CD4-positive, alpha-beta T cell (primary cell): ENCODE measurements at regions not wholly inside any gene's neighbourhood (a gene's known extent, or its start where the extent isn't known, plus 50 kb on each side); places are given as distances from the start of the nearest gene placed in this dataset.

Experiments
- ATAC-seq: fragments of 200-7000 bp; cut with Tn5 transposase; one replicate; pipeline ENCODE4 v1.10.0; 2022; ENCODE audit warnings: mild to moderate bottlenecking; ENCODE audit not compliant: poor library complexity
- CTCF ChIA-PET: fragments of 350-600 bp; sonication (Branson Sonifier 250); formaldehyde crosslinking; loops from one replicate; lab custom pipeline; 2021; ENCODE audit warnings: antibody characterized with exemption, inconsistent platforms; lab: Charles Lee
- POLR2A ChIA-PET: fragments of 350-600 bp; sonication (Branson Sonifier 250); formaldehyde crosslinking; loops from one replicate; lab custom pipeline; 2021; ENCODE audit warnings: antibody characterized with exemption, inconsistent platforms; lab: Charles Lee
- DNase-seq, 14 experiments: peaks; one replicate each; pipeline ENCODE4 v3.0.0-alpha.2; 2013 to 2020; ENCODE audit warnings: mixed read lengths in 2 of 14
- H3K27ac ChIP-seq, 2 donors: one replicate each; pipeline versions ENCODE4 v1.5.1 to v1.7.0; 2013; ENCODE audit warnings: low read length in 2 of 2, low read depth in 1 of 2, mild to moderate bottlenecking in 1 of 2
- H3K27me3 ChIP-seq, 2 experiments: 1 replicate in 1 of 2; 2 replicates in 1 of 2; pipeline versions ENCODE4 v1.6.1 to v1.7.0; 2013; ENCODE audit warnings: low read length in 2 of 2, control low read depth in 1 of 2, mild to moderate bottlenecking in 1 of 2, moderate library complexity in 1 of 2; ENCODE audit not compliant: insufficient read depth in 2 of 2, control insufficient read depth in 1 of 2
- H3K36me3 ChIP-seq: one replicate; pipeline ENCODE4 v1.6.1; 2013; ENCODE audit warnings: low read length, control low read depth; ENCODE audit not compliant: insufficient read depth
- H3K4me1 ChIP-seq: one replicate; pipeline ENCODE4 v1.6.1; 2013; ENCODE audit warnings: low read length, control low read depth; ENCODE audit not compliant: insufficient read depth
- H3K4me3 ChIP-seq: one replicate; pipeline ENCODE4 v1.5.1; 2013; ENCODE audit warnings: mild to moderate bottlenecking, low read length, moderate library complexity
- H3K9me3 ChIP-seq, 2 experiments: 1 replicate in 1 of 2; 2 replicates in 1 of 2; pipeline versions ENCODE4 v1.6.1 to v1.7.0; 2013; ENCODE audit warnings: low read length in 2 of 2, mild to moderate bottlenecking in 2 of 2, control low read depth in 1 of 2, moderate library complexity in 1 of 2; ENCODE audit not compliant: control insufficient read depth in 1 of 2, insufficient read depth in 1 of 2
- H3K27ac Mint-ChIP-seq: one replicate; pipeline ENCODE4 v1.8.0; 2020; ENCODE audit warnings: mixed read lengths
- H3K27me3 Mint-ChIP-seq: one replicate; pipeline ENCODE4 v1.8.0; 2021; ENCODE audit warnings: mixed read lengths
- H3K36me3 Mint-ChIP-seq: one replicate; pipeline ENCODE4 v1.8.0; 2021; ENCODE audit warnings: low read depth, mixed read lengths
- H3K4me1 Mint-ChIP-seq: one replicate; pipeline ENCODE4 v1.8.0; 2021; ENCODE audit warnings: low read depth, mixed read lengths
- H3K4me3 Mint-ChIP-seq: one replicate; pipeline ENCODE4 v1.8.0; 2020; ENCODE audit warnings: mild to moderate bottlenecking, mixed read lengths
- H3K9me3 Mint-ChIP-seq: one replicate; pipeline ENCODE4 v1.8.0; 2020; ENCODE audit warnings: mixed read lengths
- intact Hi-C, 2 experiments: fragments of 100-400 bp; cut with DNase I in 1 of 2; cut with micrococcal nuclease in 1 of 2; formaldehyde crosslinking; loops; one replicate each; pipeline versions ENCODE4 v1.15.1 to v1.9.0; 2023 to 2025; cut with DNase I, micrococcal nuclease
- TF ChIP-seq, protein P1 (sequence below): fragments of 200-600 bp; IDR thresholded peaks from one replicate; pipeline ENCODE4 v1.8.0; 2022; ENCODE audit warnings: antibody characterized with exemption, mild to moderate bottlenecking

DNA sequence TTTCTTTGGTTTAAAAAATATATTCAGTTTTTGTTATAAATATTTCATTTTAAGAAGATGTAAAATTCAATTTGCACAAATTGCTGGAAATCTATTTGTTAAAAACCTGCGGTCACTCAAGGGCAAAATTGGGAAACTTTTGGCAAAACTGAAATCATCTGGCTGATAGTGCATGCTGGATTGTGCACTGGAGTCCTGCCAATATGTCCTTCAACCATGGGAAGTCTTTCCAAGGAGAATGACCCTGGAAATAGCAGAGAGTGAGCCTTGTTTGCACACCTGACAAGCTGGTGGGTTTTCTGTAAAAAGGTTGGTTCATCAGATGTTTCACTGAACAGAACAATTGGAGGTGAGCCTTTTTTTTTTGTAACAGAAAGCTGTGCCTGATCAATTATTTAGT is 413.5 kb downstream of the BTBD3 start:
- H3K27ac Mint-ChIP-seq: no peak overlapping the region
- intact Hi-C loops: no loop called here
- no peak for ATAC-seq
- no peak overlapping the region for H3K4me3 Mint-ChIP-seq
- TF ChIP-seq, protein P1, sequence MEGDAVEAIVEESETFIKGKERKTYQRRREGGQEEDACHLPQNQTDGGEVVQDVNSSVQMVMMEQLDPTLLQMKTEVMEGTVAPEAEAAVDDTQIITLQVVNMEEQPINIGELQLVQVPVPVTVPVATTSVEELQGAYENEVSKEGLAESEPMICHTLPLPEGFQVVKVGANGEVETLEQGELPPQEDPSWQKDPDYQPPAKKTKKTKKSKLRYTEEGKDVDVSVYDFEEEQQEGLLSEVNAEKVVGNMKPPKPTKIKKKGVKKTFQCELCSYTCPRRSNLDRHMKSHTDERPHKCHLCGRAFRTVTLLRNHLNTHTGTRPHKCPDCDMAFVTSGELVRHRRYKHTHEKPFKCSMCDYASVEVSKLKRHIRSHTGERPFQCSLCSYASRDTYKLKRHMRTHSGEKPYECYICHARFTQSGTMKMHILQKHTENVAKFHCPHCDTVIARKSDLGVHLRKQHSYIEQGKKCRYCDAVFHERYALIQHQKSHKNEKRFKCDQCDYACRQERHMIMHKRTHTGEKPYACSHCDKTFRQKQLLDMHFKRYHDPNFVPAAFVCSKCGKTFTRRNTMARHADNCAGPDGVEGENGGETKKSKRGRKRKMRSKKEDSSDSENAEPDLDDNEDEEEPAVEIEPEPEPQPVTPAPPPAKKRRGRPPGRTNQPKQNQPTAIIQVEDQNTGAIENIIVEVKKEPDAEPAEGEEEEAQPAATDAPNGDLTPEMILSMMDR: no peak
- Histone ChIP-seq H3K4me3 (no peak overlapping the region), H3K36me3 (no peaks in the 10 kb centered on the region), H3K27me3 (no peaks in the 10 kb centered on the region), H3K4me1 (no peaks in the 10 kb centered on the region), H3K27ac (no peak overlapping the region), H3K9me3 (peaks cover 0 to 3% of the 10 kb centered on the region in 2 experiments)
- H3K9me3 Mint-ChIP-seq: peaks cover 16% of the 10 kb centered on the region
- no peaks in the 10 kb centered on the region for H3K4me1 Mint-ChIP-seq
- H3K27me3 Mint-ChIP-seq: no peaks in the 10 kb centered on the region
- H3K36me3 Mint-ChIP-seq: no peaks in the 10 kb centered on the region
- ChIA-PET POLR2A (no interaction called here), CTCF (no interaction called here)
- DNase-seq: no peak

DNA sequence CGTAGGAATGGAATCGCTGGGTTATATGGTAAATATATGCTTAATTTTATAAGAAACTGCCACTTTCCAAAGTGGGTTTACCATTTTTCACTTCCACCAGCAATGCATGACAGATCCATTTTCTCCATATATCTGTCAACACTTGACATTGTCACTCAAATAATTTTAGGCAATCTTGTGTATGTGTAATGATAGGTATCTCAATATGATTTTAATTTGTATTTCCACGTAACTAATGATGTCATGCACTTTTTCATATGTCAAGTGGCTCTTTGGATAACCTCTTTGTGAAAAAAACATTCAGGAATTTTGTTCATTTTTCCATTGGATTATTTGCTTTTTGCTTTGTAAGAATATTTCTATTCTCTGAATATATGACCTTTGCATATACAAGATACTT is 419.9 kb downstream of the BTBD3 start:
- no peak for ATAC-seq
- H3K4me1 Mint-ChIP-seq: no peaks in the 10 kb centered on the region
- DNase-seq: no peak
- TF ChIP-seq, protein P1: no peak
- H3K9me3 Mint-ChIP-seq: peaks cover 5% of the 10 kb centered on the region
- H3K27ac Mint-ChIP-seq: no peak overlapping the region
- POLR2A ChIA-PET: no interaction called here
- CTCF ChIA-PET: no interaction called here
- intact Hi-C loops: no loop called here
- H3K36me3 Mint-ChIP-seq: no peaks in the 10 kb centered on the region
- no peaks in the 10 kb centered on the region for H3K27me3 Mint-ChIP-seq
- Histone ChIP-seq H3K27me3 (no peaks in the 10 kb centered on the region), H3K4me3 (no peak overlapping the region), H3K4me1 (no peaks in the 10 kb centered on the region), H3K27ac (no peak overlapping the region), H3K9me3 (no peaks in the 10 kb centered on the region), H3K36me3 (no peaks in the 10 kb centered on the region)
- H3K4me3 Mint-ChIP-seq: no peak overlapping the region

DNA sequence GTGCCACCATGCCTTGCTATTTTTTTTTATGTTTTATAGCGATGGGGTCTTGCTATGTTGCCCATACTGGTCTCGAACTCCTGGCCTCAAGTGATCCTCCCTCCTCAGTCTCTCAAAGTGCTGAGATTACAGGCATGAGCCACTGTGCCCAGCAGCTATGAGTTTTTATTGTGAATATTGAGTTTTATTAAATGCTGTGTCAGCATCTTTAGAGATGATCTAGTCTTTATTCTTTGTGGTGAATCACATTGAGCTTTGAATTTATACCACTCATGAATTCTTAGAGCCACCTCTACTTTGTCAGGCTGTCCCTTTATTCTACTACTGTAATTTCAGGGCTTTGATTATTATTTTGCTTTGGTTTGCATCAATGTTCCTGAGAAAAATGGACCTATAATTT is 428.3 kb downstream of the BTBD3 start:
- no peak overlapping the region for H3K4me3 Mint-ChIP-seq
- ATAC-seq (no peak), DNase-seq (no peak)
- TF ChIP-seq, protein P1: no peak
- Histone ChIP-seq H3K9me3 (no peaks in the 10 kb centered on the region), H3K4me1 (no peaks in the 10 kb centered on the region), H3K36me3 (no peaks in the 10 kb centered on the region), H3K27me3 (no peaks in the 10 kb centered on the region), H3K4me3 (no peak overlapping the region), H3K27ac (no peak overlapping the region)
- H3K9me3 Mint-ChIP-seq: no peaks in the 10 kb centered on the region
- no peaks in the 10 kb centered on the region for H3K27me3 Mint-ChIP-seq
- no peaks in the 10 kb centered on the region for H3K36me3 Mint-ChIP-seq
- ChIA-PET POLR2A (no interaction called here), CTCF (no interaction called here)
- intact Hi-C loops: no loop called here
- H3K4me1 Mint-ChIP-seq: no peaks in the 10 kb centered on the region
- H3K27ac Mint-ChIP-seq: no peak overlapping the region
